ENCODE measurements at regions not wholly inside any gene's neighbourhood (a gene's known extent, or its start where the extent isn't known, plus 50 kb on each side); places are given as distances from the start of the nearest gene placed in this dataset.

DNA sequence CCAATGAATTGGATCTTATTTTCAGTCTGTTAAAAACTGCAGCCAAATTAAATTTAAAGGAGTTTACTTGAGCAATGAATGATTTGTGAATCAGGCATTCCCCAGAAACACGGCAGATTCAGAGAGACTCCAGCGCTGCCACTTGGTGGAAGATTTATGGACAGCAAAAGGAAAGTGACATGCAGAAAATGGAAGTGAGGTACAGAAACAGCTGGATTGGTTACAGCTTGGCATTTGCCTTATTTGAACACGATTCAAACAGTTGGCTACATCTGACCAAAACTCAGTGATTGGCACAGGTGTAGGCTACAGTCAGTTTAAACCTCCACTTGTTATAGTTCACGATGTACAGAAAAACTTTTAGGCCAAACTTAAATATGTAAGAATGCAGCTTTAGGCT lies 257.6 kb upstream of the IMPG1 start:
- no peak for TF ChIP-seq EZH2 (IDR thresholded peaks at IDR 0.05; ENCODE audit: borderline replicate concordance, low read depth, low read length, poor library complexity, severe bottlenecking)
- TF ChIP-seq, protein P1, sequence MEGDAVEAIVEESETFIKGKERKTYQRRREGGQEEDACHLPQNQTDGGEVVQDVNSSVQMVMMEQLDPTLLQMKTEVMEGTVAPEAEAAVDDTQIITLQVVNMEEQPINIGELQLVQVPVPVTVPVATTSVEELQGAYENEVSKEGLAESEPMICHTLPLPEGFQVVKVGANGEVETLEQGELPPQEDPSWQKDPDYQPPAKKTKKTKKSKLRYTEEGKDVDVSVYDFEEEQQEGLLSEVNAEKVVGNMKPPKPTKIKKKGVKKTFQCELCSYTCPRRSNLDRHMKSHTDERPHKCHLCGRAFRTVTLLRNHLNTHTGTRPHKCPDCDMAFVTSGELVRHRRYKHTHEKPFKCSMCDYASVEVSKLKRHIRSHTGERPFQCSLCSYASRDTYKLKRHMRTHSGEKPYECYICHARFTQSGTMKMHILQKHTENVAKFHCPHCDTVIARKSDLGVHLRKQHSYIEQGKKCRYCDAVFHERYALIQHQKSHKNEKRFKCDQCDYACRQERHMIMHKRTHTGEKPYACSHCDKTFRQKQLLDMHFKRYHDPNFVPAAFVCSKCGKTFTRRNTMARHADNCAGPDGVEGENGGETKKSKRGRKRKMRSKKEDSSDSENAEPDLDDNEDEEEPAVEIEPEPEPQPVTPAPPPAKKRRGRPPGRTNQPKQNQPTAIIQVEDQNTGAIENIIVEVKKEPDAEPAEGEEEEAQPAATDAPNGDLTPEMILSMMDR (conservative IDR thresholded peaks at IDR 0.05; ENCODE audit: low read depth, low read length), result no peak
- H3K4me3 ChIP-seq (ENCODE audit: low read depth, low read length, poor library complexity, severe bottlenecking), result no peak overlapping the region
- H3K36me3 ChIP-seq (ENCODE audit: insufficient read depth, low read length, poor library complexity, severe bottlenecking), result no peaks in the 10 kb centered on the region
- POLR2A ChIA-PET (ENCODE audit: low non-redundant PET), result no interaction called here
- peaks cover 14% of the 10 kb centered on the region for H3K9me3 ChIP-seq (ENCODE audit: low read depth, low read length, poor library complexity, severe bottlenecking)
- intact Hi-C loops (cut with micrococcal nuclease; ENCODE audit: unreplicated experiment), result no loop called here
- no peak for DNase-seq (ENCODE audit: low spot score)
- no peak overlapping the region for H3K27ac ChIP-seq (ENCODE audit: low read depth, low read length, poor library complexity, severe bottlenecking)
- H3K4me1 ChIP-seq (ENCODE audit: insufficient read depth, low read length, poor library complexity, severe bottlenecking), result no peaks in the 10 kb centered on the region
- BruUV-seq (replicated peaks), result no TSS peak
- CTCF ChIA-PET, result no interaction called here
- H3K27me3 ChIP-seq (replicated peaks; ENCODE audit: insufficient read depth, low read depth, low read length, poor library complexity), result no peaks in the 10 kb centered on the region

DNA sequence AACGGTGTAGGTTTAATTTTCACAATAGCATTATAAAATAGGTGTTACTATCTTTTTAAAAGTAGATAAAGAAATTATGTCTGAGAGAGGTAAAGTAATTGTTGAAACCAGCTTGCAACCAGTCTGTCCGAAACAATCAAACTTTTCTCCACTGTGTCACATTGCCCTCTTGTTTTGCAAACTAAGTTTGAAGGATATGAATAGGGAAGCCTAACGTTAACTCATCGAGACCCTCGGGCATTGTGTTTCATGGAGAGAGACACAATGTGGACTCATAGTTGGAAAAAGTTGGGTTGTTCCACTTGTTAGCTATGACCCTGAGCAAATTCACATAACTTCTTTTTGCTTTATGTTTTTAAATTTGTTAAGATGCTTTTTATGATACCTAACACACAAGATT lies 254.4 kb upstream of the IMPG1 start:
- H3K4me3 ChIP-seq (ENCODE audit: low read depth, low read length, poor library complexity, severe bottlenecking), result no peak overlapping the region
- no peak overlapping the region for H3K27ac ChIP-seq (ENCODE audit: low read depth, low read length, poor library complexity, severe bottlenecking)
- ChIA-PET CTCF (no interaction called here), POLR2A (ENCODE audit: low non-redundant PET) (no interaction called here)
- no peak for TF ChIP-seq EZH2 (IDR thresholded peaks at IDR 0.05; ENCODE audit: borderline replicate concordance, low read depth, low read length, poor library complexity, severe bottlenecking)
- TF ChIP-seq, protein P1 (conservative IDR thresholded peaks at IDR 0.05; ENCODE audit: low read depth, low read length), result no peak
- no peaks in the 10 kb centered on the region for H3K27me3 ChIP-seq (replicated peaks; ENCODE audit: insufficient read depth, low read depth, low read length, poor library complexity)
- peaks cover 32% of the 10 kb centered on the region for H3K9me3 ChIP-seq (ENCODE audit: low read depth, low read length, poor library complexity, severe bottlenecking)
- no peak for DNase-seq (ENCODE audit: low spot score)
- no peaks in the 10 kb centered on the region for H3K4me1 ChIP-seq (ENCODE audit: insufficient read depth, low read length, poor library complexity, severe bottlenecking)
- no peaks in the 10 kb centered on the region for H3K36me3 ChIP-seq (ENCODE audit: insufficient read depth, low read length, poor library complexity, severe bottlenecking)
- no TSS peak for BruUV-seq (replicated peaks)
- intact Hi-C loops (cut with micrococcal nuclease; ENCODE audit: unreplicated experiment), result no loop called here

Data from A673 (cell line).